Prostate gland (tissue), 2 donors: ENCODE measurements at regions not wholly inside any gene's neighbourhood (a gene's known extent, or its start where the extent isn't known, plus 50 kb on each side); places are given as distances from the start of the nearest gene placed in this dataset.

Experiments
- CTCF ChIP-seq, 4 experiments: fragments of 200-600 bp in 2 of 4; fragments of 450-650 bp in 2 of 4; sonication (generic) in 2 of 4; IDR thresholded peaks; 1 replicate in 3 of 4; 2 replicates in 1 of 4; pipeline ENCODE4 v1.5.1; 2016 to 2019; ENCODE audit warnings: antibody characterized with exemption in 4 of 4, mild to moderate bottlenecking in 2 of 4, moderate library complexity in 2 of 4
- POLR2A ChIP-seq: fragments of 450-650 bp; IDR thresholded peaks from one replicate; pipeline ENCODE4 v1.6.1; 2016; ENCODE audit warnings: antibody characterized with exemption, mild to moderate bottlenecking
- POLR2AphosphoS5 ChIP-seq: sonication (generic); formaldehyde crosslinking; IDR thresholded peaks from one replicate; pipeline ENCODE4 v1.6.1; 2017; ENCODE audit warnings: antibody characterized with exemption

GRCh38 chr9:108483676-108484075 lies 372.1 kb downstream of the ACTL7B start:
- TF ChIP-seq CTCF (IDR thresholded peaks at IDR 0.05) (no peak), POLR2A (no peak), POLR2AphosphoS5 (no peak)
